ENCODE measurements at regions not wholly inside any gene's neighbourhood (a gene's known extent, or its start where the extent isn't known, plus 50 kb on each side); places are given as distances from the start of the nearest gene placed in this dataset.

DNA sequence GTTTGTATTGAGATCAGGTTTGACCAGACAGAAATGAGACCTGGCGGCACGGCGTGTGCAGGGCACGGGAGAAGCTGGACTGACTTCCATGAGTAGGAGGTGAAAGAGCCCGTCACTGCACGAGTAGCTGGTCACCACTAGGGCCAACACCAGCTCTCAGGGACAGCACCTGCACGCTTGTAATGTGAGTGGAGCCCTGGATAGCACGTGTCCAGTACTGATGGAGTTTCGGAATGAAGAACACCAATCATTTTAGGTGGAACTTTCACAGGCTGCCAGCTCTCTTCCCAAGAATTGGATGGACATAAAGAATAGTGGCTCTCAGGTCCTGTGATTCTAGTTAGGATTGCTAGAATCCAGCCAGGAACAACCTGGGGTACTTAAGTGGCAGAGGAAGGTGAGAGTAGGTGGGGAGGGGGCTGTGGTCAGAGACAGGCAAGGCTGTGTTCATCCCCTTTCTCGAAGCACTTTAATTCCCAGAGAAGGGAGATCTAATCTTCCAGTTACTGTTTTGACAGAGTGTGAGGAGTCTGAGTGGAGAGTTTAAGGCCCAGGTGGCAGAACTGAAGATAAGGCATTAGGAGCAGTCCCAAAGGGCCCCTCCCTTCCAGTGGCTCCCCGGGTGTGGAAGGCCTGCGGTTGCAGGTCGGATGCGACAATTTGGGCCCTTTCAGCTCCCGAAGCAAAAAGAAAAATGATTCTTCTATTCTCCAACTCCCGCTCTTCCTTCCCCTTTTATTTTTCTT lies 314.8 kb downstream of the QKI start:
- CTCF ChIA-PET, result no interaction called here
- no peak overlapping the region for H3K9ac ChIP-seq (ENCODE audit: low read length)
- POLR2A ChIA-PET, result no interaction called here
- ATAC-seq (no peak), DNase-seq (ENCODE audit: low read depth, low spot score) (no peak)
- no peak overlapping the region for H3K4me3 ChIP-seq (replicated peaks in 1 of 2; ENCODE audit: low read depth in 1 of 2, low read length in 2 of 2)
- intact Hi-C loops (cut with micrococcal nuclease), result no loop called here
- BruUV-seq (replicated peaks), result no TSS peak
- H3K9me3 ChIP-seq (ENCODE audit: control insufficient read depth in 1 of 2, insufficient read depth in 1 of 2, low read depth in 1 of 2, low read length in 2 of 2), result no peaks in the 10 kb centered on the region; a peak in 1 of 4 replicates
- H3K79me2 ChIP-seq (ENCODE audit: insufficient read depth, low read length), result no peaks in the 10 kb centered on the region
- no peaks in the 10 kb centered on the region for H4K20me1 ChIP-seq (ENCODE audit: insufficient read depth)
- no peak overlapping the region for H2AFZ ChIP-seq (ENCODE audit: low read depth, low read length, poor library complexity, severe bottlenecking)
- no peaks in the 10 kb centered on the region for H3K9me2 ChIP-seq (ENCODE audit: insufficient read depth)
- H3K36me3 ChIP-seq (ENCODE audit: control insufficient read depth in 1 of 2, insufficient read depth in 2 of 2, low read length in 2 of 2), result no peaks in the 10 kb centered on the region
- no peaks in the 10 kb centered on the region for H3K27me3 ChIP-seq (ENCODE audit: insufficient read depth, low read length)
- H3K4me2 ChIP-seq (ENCODE audit: low read length), result no peak overlapping the region
- RAD21 ChIA-PET (ENCODE audit: low non-redundant PET in 1 of 2, low total read pairs in 2 of 2, uncharacterized antibody in 2 of 2, unreplicated experiment in 2 of 2), result no interaction called here
- no peaks in the 10 kb centered on the region for H3K4me1 ChIP-seq (ENCODE audit: control insufficient read depth in 1 of 2, insufficient read depth in 2 of 2, low read length in 2 of 2)
- H3K27ac ChIP-seq (ENCODE audit: low read depth, low read length), result no peak overlapping the region
- no peak for TF ChIP-seq TCF7L2 (IDR thresholded peaks at IDR 0.05; ENCODE audit: borderline replicate concordance, extremely low read depth, insufficient read depth, insufficient read length)
- no peak for TF ChIP-seq SIN3A (IDR thresholded peaks at IDR 0.05; ENCODE audit: low read depth)
- no peak for TF ChIP-seq EZH2phosphoT487 (IDR thresholded peaks at IDR 0.05; ENCODE audit: borderline replicate concordance)
- no peak for TF ChIP-seq SP1 (IDR thresholded peaks at IDR 0.05; ENCODE audit: low read depth)
- TF ChIP-seq JUND (IDR thresholded peaks at IDR 0.05), result no peak
- TF ChIP-seq POLR2A (IDR thresholded peaks at IDR 0.05; ENCODE audit: borderline replicate concordance, extremely low read depth, insufficient read depth, insufficient read length), result no peak
- no peak for TF ChIP-seq EGR1 (IDR thresholded peaks at IDR 0.05; ENCODE audit: low read depth)
- no peak for TF ChIP-seq YY1 (IDR thresholded peaks at IDR 0.05; ENCODE audit: extremely low read depth, insufficient replicate concordance, low read depth, low read length)
- no peak for TF ChIP-seq ZNF274 (IDR thresholded peaks at IDR 0.05; ENCODE audit: low read depth, low read length)
- TF ChIP-seq CEBPB (IDR thresholded peaks at IDR 0.05; ENCODE audit: low read depth), result no peak
- TF ChIP-seq MAX (IDR thresholded peaks at IDR 0.05), result no peak
- TF ChIP-seq, protein P1, sequence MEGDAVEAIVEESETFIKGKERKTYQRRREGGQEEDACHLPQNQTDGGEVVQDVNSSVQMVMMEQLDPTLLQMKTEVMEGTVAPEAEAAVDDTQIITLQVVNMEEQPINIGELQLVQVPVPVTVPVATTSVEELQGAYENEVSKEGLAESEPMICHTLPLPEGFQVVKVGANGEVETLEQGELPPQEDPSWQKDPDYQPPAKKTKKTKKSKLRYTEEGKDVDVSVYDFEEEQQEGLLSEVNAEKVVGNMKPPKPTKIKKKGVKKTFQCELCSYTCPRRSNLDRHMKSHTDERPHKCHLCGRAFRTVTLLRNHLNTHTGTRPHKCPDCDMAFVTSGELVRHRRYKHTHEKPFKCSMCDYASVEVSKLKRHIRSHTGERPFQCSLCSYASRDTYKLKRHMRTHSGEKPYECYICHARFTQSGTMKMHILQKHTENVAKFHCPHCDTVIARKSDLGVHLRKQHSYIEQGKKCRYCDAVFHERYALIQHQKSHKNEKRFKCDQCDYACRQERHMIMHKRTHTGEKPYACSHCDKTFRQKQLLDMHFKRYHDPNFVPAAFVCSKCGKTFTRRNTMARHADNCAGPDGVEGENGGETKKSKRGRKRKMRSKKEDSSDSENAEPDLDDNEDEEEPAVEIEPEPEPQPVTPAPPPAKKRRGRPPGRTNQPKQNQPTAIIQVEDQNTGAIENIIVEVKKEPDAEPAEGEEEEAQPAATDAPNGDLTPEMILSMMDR (IDR thresholded peaks at IDR 0.05 in 2 of 3, conservative IDR thresholded peaks at IDR 0.05 in 1 of 3; ENCODE audit: borderline replicate concordance in 1 of 3, insufficient read depth in 1 of 3, low read depth in 2 of 3, low read length in 2 of 3), result no peak
- TF ChIP-seq, protein P2, sequence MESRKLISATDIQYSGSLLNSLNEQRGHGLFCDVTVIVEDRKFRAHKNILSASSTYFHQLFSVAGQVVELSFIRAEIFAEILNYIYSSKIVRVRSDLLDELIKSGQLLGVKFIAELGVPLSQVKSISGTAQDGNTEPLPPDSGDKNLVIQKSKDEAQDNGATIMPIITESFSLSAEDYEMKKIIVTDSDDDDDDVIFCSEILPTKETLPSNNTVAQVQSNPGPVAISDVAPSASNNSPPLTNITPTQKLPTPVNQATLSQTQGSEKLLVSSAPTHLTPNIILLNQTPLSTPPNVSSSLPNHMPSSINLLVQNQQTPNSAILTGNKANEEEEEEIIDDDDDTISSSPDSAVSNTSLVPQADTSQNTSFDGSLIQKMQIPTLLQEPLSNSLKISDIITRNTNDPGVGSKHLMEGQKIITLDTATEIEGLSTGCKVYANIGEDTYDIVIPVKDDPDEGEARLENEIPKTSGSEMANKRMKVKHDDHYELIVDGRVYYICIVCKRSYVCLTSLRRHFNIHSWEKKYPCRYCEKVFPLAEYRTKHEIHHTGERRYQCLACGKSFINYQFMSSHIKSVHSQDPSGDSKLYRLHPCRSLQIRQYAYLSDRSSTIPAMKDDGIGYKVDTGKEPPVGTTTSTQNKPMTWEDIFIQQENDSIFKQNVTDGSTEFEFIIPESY (IDR thresholded peaks at IDR 0.05; ENCODE audit: extremely low read depth, insufficient replicate concordance, low read length), result no peak
- no peak for TF ChIP-seq POLR2AphosphoS5 (IDR thresholded peaks at IDR 0.05; ENCODE audit: low read depth, low read length)
- TF ChIP-seq ZFX (IDR thresholded peaks at IDR 0.05), result no peak
- no peak for TF ChIP-seq EZH2 (IDR thresholded peaks at IDR 0.05)
- TF ChIP-seq SRF (IDR thresholded peaks at IDR 0.05; ENCODE audit: low read depth), result no peak
- no peak for TF ChIP-seq REST (IDR thresholded peaks at IDR 0.05; ENCODE audit: low read depth)
- no peak for TF ChIP-seq FOSL1 (IDR thresholded peaks at IDR 0.05; ENCODE audit: low read depth)
- no peak for TF ChIP-seq RAD21 (IDR thresholded peaks at IDR 0.05; ENCODE audit: low read depth)
